C4-2B (cell line): ENCODE measurements at regions not wholly inside any gene's neighbourhood (a gene's known extent, or its start where the extent isn't known, plus 50 kb on each side); places are given as distances from the start of the nearest gene placed in this dataset.

Experiments used
- H3K27ac ChIP-seq: fragments of 450-650 bp; 2 replicates; pipeline ENCODE4 v1.5.1; 2017
- CTCF ChIP-seq: fragments of 450-650 bp; conservative IDR thresholded peaks from 2 replicates; pipeline ENCODE4 v1.5.1; 2017; ENCODE audit warnings: mild to moderate bottlenecking
- ZFX ChIP-seq: fragments of 450-650 bp; IDR thresholded peaks from 2 replicates; pipeline ENCODE4 v1.6.1; 2017

- TF ChIP-seq ZFX: no peak
- TF ChIP-seq CTCF: no peak
- H3K27ac ChIP-seq: no peak overlapping the region
Observed at GRCh38 chr18:53784253-53784652, 440.2 kb downstream of the MBD2 start.

- H3K27ac ChIP-seq: no peak overlapping the region
- no peak for TF ChIP-seq ZFX
- no peak for TF ChIP-seq CTCF
Observed at GRCh38 chr18:53780666-53781065, 443.8 kb downstream of the MBD2 start.

GRCh38 chr18:53772293-53772692 lies 452.2 kb downstream of the MBD2 start:
- TF ChIP-seq ZFX (no peak), CTCF (no peak)
- no peak overlapping the region for H3K27ac ChIP-seq

- TF ChIP-seq ZFX: no peak
- TF ChIP-seq CTCF: no peak
- H3K27ac ChIP-seq: no peak overlapping the region
Observed at GRCh38 chr18:53771664-53772063, 452.8 kb downstream of the MBD2 start.

- no peak overlapping the region for H3K27ac ChIP-seq
- TF ChIP-seq CTCF: no peak
- no peak for TF ChIP-seq ZFX
Observed at GRCh38 chr18:53765211-53765610, 459.3 kb downstream of the MBD2 start.

GRCh38 chr18:53764086-53764485 lies 460.4 kb downstream of the MBD2 start:
- TF ChIP-seq ZFX (no peak), CTCF (no peak)
- H3K27ac ChIP-seq: no peak overlapping the region

- no peak for TF ChIP-seq ZFX
- no peak overlapping the region for H3K27ac ChIP-seq
Observed at GRCh38 chr18:53757328-53757727, 467.1 kb downstream of the MBD2 start.

- TF ChIP-seq ZFX: no peak
- no peak for TF ChIP-seq CTCF
Observed at GRCh38 chr18:53756610-53756972, 467.9 kb downstream of the MBD2 start.

More at GRCh38 chr18:53756610-53756972, 467.9 kb downstream of the MBD2 start:
- H3K27ac ChIP-seq: no peak overlapping the region
